ENCODE measurements at regions not wholly inside any gene's neighbourhood (a gene's known extent, or its start where the extent isn't known, plus 50 kb on each side); places are given as distances from the start of the nearest gene placed in this dataset.

DNA sequence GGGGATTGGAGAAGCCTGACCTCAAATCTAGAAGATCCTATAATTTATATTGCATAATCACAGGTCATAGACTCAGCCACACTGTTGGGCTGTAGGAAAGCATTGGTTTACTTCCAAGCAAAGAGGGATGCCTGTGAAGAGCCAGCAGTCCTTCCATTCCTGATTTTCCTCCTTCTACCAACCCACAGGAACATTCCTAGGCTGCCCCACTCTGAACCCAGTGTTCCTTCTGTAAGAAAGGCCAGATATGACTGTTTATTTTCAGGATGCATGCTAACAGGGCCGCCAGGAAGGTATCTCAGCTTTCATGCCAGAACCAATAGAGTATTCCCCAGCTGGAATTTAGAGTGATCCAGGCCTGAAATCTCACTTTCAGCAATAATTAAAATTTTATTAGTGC, 197.1 kb downstream of the ETS1 start:
- TF ChIP-seq ZC3H10 (CRISPR knock-in tag; IDR thresholded peaks at IDR 0.05) (no peak), ESRRG (CRISPR knock-in tag; IDR thresholded peaks at IDR 0.05) (no peak), ARNTL (CRISPR knock-in tag; IDR thresholded peaks at IDR 0.05; ENCODE audit: borderline replicate concordance, low read depth) (no peak)
